Neural progenitor cell (in vitro differentiated cells): ENCODE measurements at regions not wholly inside any gene's neighbourhood (a gene's known extent, or its start where the extent isn't known, plus 50 kb on each side); places are given as distances from the start of the nearest gene placed in this dataset.

Experiments
- DNase-seq: peaks from one replicate; pipeline ENCODE4 v3.0.0-alpha.2; 2016; ENCODE audit warnings: low spot score
- H2AFZ ChIP-seq: fragments of 200-600 bp; sonication (generic); replicated peaks from 2 replicates; pipeline ENCODE4 v1.6.1; 2016; ENCODE audit warnings: antibody characterized with exemption
- H3F3A ChIP-seq: fragments of 200-600 bp; sonication (generic); 2 replicates; pipeline ENCODE4 v1.6.1; 2016; ENCODE audit warnings: antibody characterized with exemption, low read depth
- H3K27ac ChIP-seq: fragments of 200-600 bp; sonication (generic); 2 replicates; pipeline ENCODE4 v1.5.1; 2016; ENCODE audit warnings: mild to moderate bottlenecking
- H3K27me3 ChIP-seq: fragments of 200-600 bp; sonication (generic); 2 replicates; pipeline ENCODE4 v1.6.1; 2016; ENCODE audit warnings: mild to moderate bottlenecking, moderate library complexity
- H3K36me3 ChIP-seq: fragments of 200-600 bp; sonication (generic); 2 replicates; pipeline ENCODE4 v1.5.1; 2016
- H3K4me1 ChIP-seq: fragments of 200-600 bp; sonication (generic); 2 replicates; pipeline ENCODE4 v1.6.1; 2016; ENCODE audit warnings: mixed run types
- H3K4me2 ChIP-seq: fragments of 200-600 bp; sonication (generic); 2 replicates; pipeline ENCODE4 v1.6.1; 2016
- H3K4me3 ChIP-seq: fragments of 200-600 bp; sonication (generic); 2 replicates; pipeline ENCODE4 v1.5.1; 2016
- H3K79me2 ChIP-seq: fragments of 200-600 bp; sonication (generic); 2 replicates; pipeline ENCODE4 v1.6.1; 2016; ENCODE audit warnings: low read depth
- H3K9ac ChIP-seq: fragments of 200-600 bp; sonication (generic); 2 replicates; pipeline ENCODE4 v1.6.1; 2016
- H3K9me3 ChIP-seq: fragments of 200-600 bp; sonication (generic); 2 replicates; pipeline ENCODE4 v1.5.1; 2016; ENCODE audit warnings: low read depth
- H4K20me1 ChIP-seq: fragments of 200-600 bp; sonication (generic); 2 replicates; pipeline ENCODE4 v1.6.1; 2016; ENCODE audit warnings: low read depth
- H3K27ac Mint-ChIP-seq: 3 replicates; pipeline ENCODE4 v1.8.0; 2021; ENCODE audit warnings: mixed read lengths
- H3K27me3 Mint-ChIP-seq: 2 replicates; pipeline ENCODE4 v1.8.0; 2022; ENCODE audit warnings: low read depth, mild to moderate bottlenecking, inconsistent platforms, moderate library complexity, mixed read lengths; ENCODE audit not compliant: insufficient read depth
- H3K36me3 Mint-ChIP-seq: 3 replicates; pipeline ENCODE4 v1.8.0; 2021; ENCODE audit warnings: mixed read lengths
- H3K4me1 Mint-ChIP-seq: 3 replicates; pipeline ENCODE4 v1.8.0; 2021; ENCODE audit warnings: mixed read lengths
- H3K4me3 Mint-ChIP-seq: 3 replicates; pipeline ENCODE4 v1.8.0; 2021; ENCODE audit warnings: mild to moderate bottlenecking, moderate library complexity, mixed read lengths
- H3K9me3 Mint-ChIP-seq: 3 replicates; pipeline ENCODE4 v1.8.0; 2020; ENCODE audit warnings: mixed read lengths
- EZH2 ChIP-seq: fragments of 200-600 bp; sonication (generic); IDR thresholded peaks from 2 replicates; pipeline ENCODE4 v1.6.1; 2017; ENCODE audit warnings: antibody characterized with exemption, mild to moderate bottlenecking, moderate library complexity
- EZH2phosphoT487 ChIP-seq: fragments of 200-600 bp; sonication (generic); IDR thresholded peaks from 2 replicates; pipeline ENCODE4 v1.6.1; 2017; ENCODE audit warnings: antibody characterized with exemption
- TF ChIP-seq, protein P1 (sequence below): fragments of 200-600 bp; sonication (generic); IDR thresholded peaks from 2 replicates; pipeline ENCODE4 v1.5.1; 2017; ENCODE audit warnings: antibody characterized with exemption, mild to moderate bottlenecking

DNA sequence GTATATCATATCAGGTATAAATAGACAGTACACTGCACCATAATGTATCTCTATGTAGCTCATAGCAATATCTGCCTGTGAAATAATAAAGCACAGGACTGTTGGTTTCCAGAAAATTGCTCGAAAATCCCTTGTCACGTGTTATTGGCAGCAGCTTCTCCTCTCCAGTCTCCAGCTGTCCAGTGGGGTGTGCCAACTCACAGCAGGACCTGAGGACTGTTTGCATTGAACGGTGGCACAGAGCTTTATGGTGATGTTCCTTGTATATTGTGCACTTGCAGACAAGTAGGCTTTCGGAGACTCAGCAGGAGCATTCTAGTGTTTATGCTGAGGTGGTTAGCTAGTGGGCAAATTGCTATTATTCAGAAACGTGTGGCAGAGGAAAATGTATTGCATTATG lies 182.2 kb upstream of the ATP5MC3 start:
- no peak overlapping the region for H3K4me2 ChIP-seq
- H3K9me3 Mint-ChIP-seq: no peaks in the 10 kb centered on the region
- no peak overlapping the region for H3K27ac Mint-ChIP-seq
- no peak overlapping the region for H2AFZ ChIP-seq
- H3K36me3 ChIP-seq: no peaks in the 10 kb centered on the region
- H3K36me3 Mint-ChIP-seq: no peaks in the 10 kb centered on the region
- no peak overlapping the region for H3K9ac ChIP-seq
- H3K4me3 Mint-ChIP-seq: no peak overlapping the region
- peaks cover 5% of the 10 kb centered on the region for H3K27me3 Mint-ChIP-seq
- H4K20me1 ChIP-seq: no peaks in the 10 kb centered on the region
- H3F3A ChIP-seq: no peaks in the 10 kb centered on the region
- H3K4me3 ChIP-seq: no peak overlapping the region
- H3K79me2 ChIP-seq: no peaks in the 10 kb centered on the region
- H3K4me1 ChIP-seq: no peaks in the 10 kb centered on the region
- TF ChIP-seq, protein P1, sequence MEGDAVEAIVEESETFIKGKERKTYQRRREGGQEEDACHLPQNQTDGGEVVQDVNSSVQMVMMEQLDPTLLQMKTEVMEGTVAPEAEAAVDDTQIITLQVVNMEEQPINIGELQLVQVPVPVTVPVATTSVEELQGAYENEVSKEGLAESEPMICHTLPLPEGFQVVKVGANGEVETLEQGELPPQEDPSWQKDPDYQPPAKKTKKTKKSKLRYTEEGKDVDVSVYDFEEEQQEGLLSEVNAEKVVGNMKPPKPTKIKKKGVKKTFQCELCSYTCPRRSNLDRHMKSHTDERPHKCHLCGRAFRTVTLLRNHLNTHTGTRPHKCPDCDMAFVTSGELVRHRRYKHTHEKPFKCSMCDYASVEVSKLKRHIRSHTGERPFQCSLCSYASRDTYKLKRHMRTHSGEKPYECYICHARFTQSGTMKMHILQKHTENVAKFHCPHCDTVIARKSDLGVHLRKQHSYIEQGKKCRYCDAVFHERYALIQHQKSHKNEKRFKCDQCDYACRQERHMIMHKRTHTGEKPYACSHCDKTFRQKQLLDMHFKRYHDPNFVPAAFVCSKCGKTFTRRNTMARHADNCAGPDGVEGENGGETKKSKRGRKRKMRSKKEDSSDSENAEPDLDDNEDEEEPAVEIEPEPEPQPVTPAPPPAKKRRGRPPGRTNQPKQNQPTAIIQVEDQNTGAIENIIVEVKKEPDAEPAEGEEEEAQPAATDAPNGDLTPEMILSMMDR: no peak
- TF ChIP-seq EZH2 (no peak), EZH2phosphoT487 (no peak)
- H3K9me3 ChIP-seq: no peaks in the 10 kb centered on the region
- H3K27me3 ChIP-seq: peaks cover 87% of the 10 kb centered on the region
- H3K4me1 Mint-ChIP-seq: peaks cover 4% of the 10 kb centered on the region
- H3K27ac ChIP-seq: no peak overlapping the region
- no peak for DNase-seq

DNA sequence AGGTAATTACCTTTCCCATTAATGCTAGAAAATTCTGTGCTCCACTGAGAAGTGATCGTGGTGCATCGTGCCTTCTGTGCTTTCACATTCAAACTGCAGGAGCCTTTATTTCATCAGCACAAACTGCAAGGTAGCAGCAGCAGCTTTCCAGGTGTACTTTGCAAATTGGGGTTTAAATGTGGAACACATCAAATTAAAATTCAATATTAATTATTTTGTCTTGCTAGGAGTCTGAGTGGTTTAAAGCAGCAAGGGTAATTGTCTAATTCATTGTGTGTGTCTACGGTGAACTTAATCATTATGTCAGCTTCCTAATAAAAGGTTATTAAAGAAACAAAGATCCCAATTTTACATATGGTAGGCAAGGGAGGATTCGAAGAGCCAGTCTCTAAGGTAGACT lies 180.8 kb upstream of the ATP5MC3 start:
- no peak overlapping the region for H3K4me2 ChIP-seq
- Mint-ChIP-seq H3K27me3 (peaks cover 5% of the 10 kb centered on the region), H3K27ac (no peak overlapping the region), H3K9me3 (no peaks in the 10 kb centered on the region), H3K36me3 (no peaks in the 10 kb centered on the region), H3K4me1 (peaks cover 4% of the 10 kb centered on the region), H3K4me3 (no peak overlapping the region)
- no peak overlapping the region for H3K9ac ChIP-seq
- no peak for TF ChIP-seq EZH2
- TF ChIP-seq EZH2phosphoT487: no peak
- TF ChIP-seq, protein P1: no peak
- H3K79me2 ChIP-seq: no peaks in the 10 kb centered on the region
- H3K4me1 ChIP-seq: no peaks in the 10 kb centered on the region
- no peak for DNase-seq
- H3F3A ChIP-seq: no peaks in the 10 kb centered on the region
- H3K27me3 ChIP-seq: peaks cover 75% of the 10 kb centered on the region
- no peak overlapping the region for H2AFZ ChIP-seq
- H3K9me3 ChIP-seq: no peaks in the 10 kb centered on the region
- H3K27ac ChIP-seq: no peak overlapping the region
- no peaks in the 10 kb centered on the region for H3K36me3 ChIP-seq
- no peaks in the 10 kb centered on the region for H4K20me1 ChIP-seq
- no peak overlapping the region for H3K4me3 ChIP-seq

DNA sequence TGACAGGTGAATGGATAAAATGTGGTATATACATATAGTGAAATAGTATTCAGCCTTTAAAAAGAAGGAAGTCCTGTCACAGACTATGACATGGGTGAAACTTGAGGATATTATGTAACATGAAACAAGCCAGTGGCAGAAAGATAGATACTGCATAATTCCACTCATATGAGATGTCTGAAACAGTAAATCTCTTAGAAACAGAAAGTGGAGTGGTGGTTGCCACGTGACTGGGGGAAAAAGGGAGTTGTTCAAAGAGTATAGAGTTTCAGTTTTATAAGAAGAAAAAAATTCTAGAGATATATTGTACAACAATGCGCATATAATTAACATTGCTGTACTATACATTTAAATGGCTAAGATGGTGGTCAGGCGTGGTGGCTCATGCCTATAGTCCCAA lies 178.2 kb upstream of the ATP5MC3 start:
- no peaks in the 10 kb centered on the region for H3K36me3 Mint-ChIP-seq
- H3K27me3 ChIP-seq: peaks cover 54% of the 10 kb centered on the region
- H3F3A ChIP-seq: no peaks in the 10 kb centered on the region
- no peaks in the 10 kb centered on the region for H3K36me3 ChIP-seq
- H2AFZ ChIP-seq: no peak overlapping the region
- no peak overlapping the region for H3K27ac Mint-ChIP-seq
- peaks cover 4% of the 10 kb centered on the region for H3K4me1 Mint-ChIP-seq
- no peak overlapping the region for H3K4me2 ChIP-seq
- no peak overlapping the region for H3K4me3 Mint-ChIP-seq
- no peak overlapping the region for H3K27ac ChIP-seq
- no peaks in the 10 kb centered on the region for H3K9me3 ChIP-seq
- no peaks in the 10 kb centered on the region for H3K79me2 ChIP-seq
- H3K9me3 Mint-ChIP-seq: no peaks in the 10 kb centered on the region
- H3K4me3 ChIP-seq: no peak overlapping the region
- TF ChIP-seq EZH2: no peak
- TF ChIP-seq EZH2phosphoT487: no peak
- TF ChIP-seq, protein P1: no peak
- no peak for DNase-seq
- H3K9ac ChIP-seq: no peak overlapping the region
- no peaks in the 10 kb centered on the region for H3K4me1 ChIP-seq
- H3K27me3 Mint-ChIP-seq: peaks cover 4% of the 10 kb centered on the region
- H4K20me1 ChIP-seq: no peaks in the 10 kb centered on the region
